Psoas muscle (tissue), 7 donors: ENCODE measurements at regions not wholly inside any gene's neighbourhood (a gene's known extent, or its start where the extent isn't known, plus 50 kb on each side); places are given as distances from the start of the nearest gene placed in this dataset.

Experiments
- ATAC-seq, 4 donors: fragments of 200-7000 bp; cut with Tn5 transposase; one replicate each; pipeline ENCODE4 v1.9.1; 2020; ENCODE audit warnings: moderate library complexity in 3 of 4, mild to moderate bottlenecking in 2 of 4
- DNase-seq, 2 donors: peaks; one replicate each; pipeline ENCODE4 v3.0.0-alpha.2; 2020
- H3K27ac ChIP-seq: fragments of 200-600 bp; one replicate; pipeline ENCODE4 v1.8.0; 2022
- H3K27me3 ChIP-seq, 3 donors: fragments of 200-600 bp in 1 of 3; one replicate each; pipeline versions ENCODE4 v1.6.1 to v1.8.0; 2013 to 2022; ENCODE audit warnings: low read length in 2 of 3, mild to moderate bottlenecking in 2 of 3, moderate library complexity in 1 of 3; ENCODE audit not compliant: insufficient read depth in 3 of 3
- H3K36me3 ChIP-seq, 2 donors: fragments of 200-600 bp in 1 of 2; one replicate each; pipeline versions ENCODE4 v1.6.1 to v1.8.0; 2013 to 2022; ENCODE audit warnings: low read depth in 1 of 2, mild to moderate bottlenecking in 1 of 2, moderate library complexity in 1 of 2; ENCODE audit not compliant: insufficient read depth in 1 of 2
- H3K4me1 ChIP-seq: fragments of 200-600 bp; one replicate; pipeline ENCODE4 v1.8.0; 2022
- H3K4me3 ChIP-seq: fragments of 200-600 bp; one replicate; pipeline ENCODE4 v1.8.0; 2022; ENCODE audit warnings: mild to moderate bottlenecking
- H3K9me3 ChIP-seq: fragments of 200-600 bp; one replicate; pipeline ENCODE4 v1.8.0; 2022
- WGBS, 3 donors: extraction: QIAGEN DNeasy Blood & Tissue Kit; methylation state at CpG; one replicate each; pipeline versions ENCODE4 v1.1.6 to v1.1.7; 2013; 5-methylcytosine and 5-hydroxymethylcytosine counted together
- intact Hi-C, 2 donors: fragments of 100-400 bp; cut with DNase I; formaldehyde crosslinking; loops; one replicate each; pipeline versions ENCODE4 v1.11.0 to v1.14.2; 2022
- TF ChIP-seq, protein P1 (sequence below): fragments of 200-600 bp; IDR thresholded peaks from one replicate; pipeline ENCODE4 v1.8.0; 2022; ENCODE audit warnings: antibody characterized with exemption
- donor health status: healthy with polysubstance abuse.
- donor health status: DM: no; HTN: no; CAD: no; lungs with moderate emphysema.
- donor health status: Bipolar disorder and iron deficiency.
- donor health status: healthy.
- donor health status: DM: yes; HTN: yes; CAD: no.
- donor health status: DM: no; HTN: no; CAD: no.
- donor health status: DM: yes; HTN: yes; CAD: no.

DNA sequence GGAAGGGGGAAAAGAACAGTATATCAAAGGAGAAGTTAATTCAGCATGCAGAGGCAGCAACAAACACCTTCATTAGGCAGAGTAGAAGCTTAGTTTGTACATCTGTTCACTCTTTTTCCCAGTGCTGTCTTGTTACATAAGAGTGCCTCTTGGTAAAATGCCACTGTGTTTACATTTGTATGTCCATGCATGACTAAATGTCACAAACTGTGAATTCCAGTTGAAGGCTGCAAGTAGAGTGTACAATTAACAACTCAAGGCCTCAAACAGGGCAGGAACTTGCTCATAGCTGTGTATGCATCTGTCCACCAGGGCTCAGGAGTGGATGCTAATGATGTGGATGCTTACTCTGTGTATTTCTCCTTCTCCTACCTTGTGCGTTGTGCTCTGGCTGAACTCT is 214.2 kb upstream of the TPM1 start:
- intact Hi-C loops: no loop called here
- WGBS, 3 donors: 85 to 96% (median 91%) methylated on average over 1 of the region's 1 CpG
- no peaks in the 10 kb centered on the region for H3K4me1 ChIP-seq
- H3K36me3 ChIP-seq: peaks cover 0 to 5% of the 10 kb centered on the region in 2 donors
- H3K27me3 ChIP-seq: no peaks in the 10 kb centered on the region
- no peaks in the 10 kb centered on the region for H3K9me3 ChIP-seq
- H3K4me3 ChIP-seq: no peak overlapping the region
- no peak for ATAC-seq
- H3K27ac ChIP-seq: no peak overlapping the region
- no peak for DNase-seq
- TF ChIP-seq, protein P1, sequence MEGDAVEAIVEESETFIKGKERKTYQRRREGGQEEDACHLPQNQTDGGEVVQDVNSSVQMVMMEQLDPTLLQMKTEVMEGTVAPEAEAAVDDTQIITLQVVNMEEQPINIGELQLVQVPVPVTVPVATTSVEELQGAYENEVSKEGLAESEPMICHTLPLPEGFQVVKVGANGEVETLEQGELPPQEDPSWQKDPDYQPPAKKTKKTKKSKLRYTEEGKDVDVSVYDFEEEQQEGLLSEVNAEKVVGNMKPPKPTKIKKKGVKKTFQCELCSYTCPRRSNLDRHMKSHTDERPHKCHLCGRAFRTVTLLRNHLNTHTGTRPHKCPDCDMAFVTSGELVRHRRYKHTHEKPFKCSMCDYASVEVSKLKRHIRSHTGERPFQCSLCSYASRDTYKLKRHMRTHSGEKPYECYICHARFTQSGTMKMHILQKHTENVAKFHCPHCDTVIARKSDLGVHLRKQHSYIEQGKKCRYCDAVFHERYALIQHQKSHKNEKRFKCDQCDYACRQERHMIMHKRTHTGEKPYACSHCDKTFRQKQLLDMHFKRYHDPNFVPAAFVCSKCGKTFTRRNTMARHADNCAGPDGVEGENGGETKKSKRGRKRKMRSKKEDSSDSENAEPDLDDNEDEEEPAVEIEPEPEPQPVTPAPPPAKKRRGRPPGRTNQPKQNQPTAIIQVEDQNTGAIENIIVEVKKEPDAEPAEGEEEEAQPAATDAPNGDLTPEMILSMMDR: no peak

DNA sequence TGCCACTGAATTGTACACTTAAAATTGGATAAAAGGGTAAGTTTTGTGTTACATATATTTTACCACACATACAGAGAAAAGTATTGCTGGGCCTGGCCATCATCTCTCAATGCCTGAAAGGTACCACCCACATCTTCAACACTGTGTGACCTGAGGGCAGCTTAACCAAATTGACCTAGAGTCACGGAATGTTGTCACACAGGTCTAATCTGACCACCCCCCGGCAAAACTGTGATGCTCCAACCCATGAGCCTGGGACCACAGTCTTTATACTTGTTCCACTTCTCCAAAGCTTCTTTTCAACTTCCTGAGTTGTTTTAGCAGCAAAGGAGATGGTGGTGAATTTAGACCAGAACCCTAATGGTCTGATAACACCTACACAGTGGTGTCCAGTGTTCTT is 210.3 kb upstream of the TPM1 start:
- intact Hi-C loops: no loop called here
- peaks cover 0 to 30% of the 10 kb centered on the region in 2 donors for H3K36me3 ChIP-seq

DNA sequence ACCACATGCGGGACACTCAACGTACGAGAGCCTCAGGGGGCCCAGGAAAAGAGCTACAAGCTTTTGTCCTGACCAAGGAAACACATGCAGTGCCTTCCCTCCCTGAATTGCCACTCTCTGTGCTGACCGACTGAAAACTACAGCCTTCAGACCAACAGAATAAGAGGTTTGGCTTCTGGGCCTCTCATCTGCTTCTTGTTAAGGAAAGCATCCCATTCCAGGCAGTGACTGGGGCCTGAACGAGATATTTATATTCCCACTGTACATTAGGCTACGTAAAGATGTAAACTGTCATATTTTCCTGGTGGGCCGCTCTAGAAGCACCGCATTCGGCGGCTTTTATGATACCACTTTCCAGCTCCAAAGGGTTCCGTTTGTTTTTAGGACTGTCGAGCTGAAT is 208.9 kb upstream of the TPM1 start:
- TF ChIP-seq, protein P1: no peak
- Histone ChIP-seq H3K36me3 (peaks cover 0 to 39% of the 10 kb centered on the region in 2 donors), H3K9me3 (no peaks in the 10 kb centered on the region), H3K27me3 (no peaks in the 10 kb centered on the region), H3K27ac (no peak overlapping the region), H3K4me1 (peaks cover 5% of the 10 kb centered on the region), H3K4me3 (no peak overlapping the region)
- ATAC-seq (no peak), DNase-seq (no peak)
- intact Hi-C loops: no loop called here
- WGBS, 3 donors: 88 to 90% (median 89%) methylated on average over 12 of the region's 12 CpGs

More for the DNA sequence above, 210.3 kb upstream of the TPM1 start:
- TF ChIP-seq, protein P1: no peak
- Histone ChIP-seq H3K4me3 (no peak overlapping the region), H3K4me1 (peaks cover 5% of the 10 kb centered on the region), H3K9me3 (no peaks in the 10 kb centered on the region), H3K27me3 (no peaks in the 10 kb centered on the region), H3K27ac (no peak overlapping the region)
- WGBS, 3 donors: 95 to 97% (median 96%) methylated on average over 2 of the region's 2 CpGs
- ATAC-seq (no peak), DNase-seq (no peak)

DNA sequence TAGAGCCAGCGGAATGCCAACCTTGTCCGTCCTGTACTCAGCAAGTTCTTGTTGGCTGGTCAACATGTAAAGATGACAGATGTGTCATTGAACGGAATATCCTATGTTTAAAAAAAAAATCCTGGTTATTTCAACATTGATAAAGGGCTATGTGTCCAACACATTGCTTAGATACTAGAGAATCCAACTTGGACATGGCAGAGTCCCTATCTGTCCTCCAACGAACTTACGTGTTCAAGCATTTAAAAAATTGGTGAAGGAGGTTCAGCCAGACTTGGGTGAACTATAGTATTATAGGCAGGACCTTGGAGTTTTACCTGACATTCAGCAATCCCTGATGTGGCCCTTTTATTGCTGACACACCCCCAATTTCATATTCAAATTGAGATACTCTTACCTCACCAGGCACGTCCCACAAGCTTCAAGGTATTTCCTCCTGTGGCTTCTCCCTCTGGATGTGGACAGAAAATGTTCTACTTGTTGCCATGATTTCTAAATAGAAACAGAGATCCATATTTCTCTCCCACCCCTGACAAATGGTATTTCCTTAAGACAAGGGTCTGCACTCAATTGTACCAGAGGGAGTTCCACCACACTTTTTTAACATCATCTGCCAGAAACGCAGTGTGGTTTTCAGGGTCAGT is 207.7 kb upstream of the TPM1 start:
- H3K36me3 ChIP-seq: peaks cover 0 to 50% of the 10 kb centered on the region in 2 donors
- H3K27ac ChIP-seq: peak overlapping the region; percentile 51
- TF ChIP-seq, protein P1: no peak
- intact Hi-C loops: no loop called here
- no peaks in the 10 kb centered on the region for H3K27me3 ChIP-seq
- 82 to 91% (median 91%) methylated on average over 7 of the region's 7 CpGs for WGBS, 3 donors
- ATAC-seq (peak in 3 of 4 donors; percentile 32 to 42 (median 37)), DNase-seq (no peak)
- H3K4me1 ChIP-seq: peaks cover 5% of the 10 kb centered on the region
- H3K9me3 ChIP-seq: no peaks in the 10 kb centered on the region
- no peak overlapping the region for H3K4me3 ChIP-seq

DNA sequence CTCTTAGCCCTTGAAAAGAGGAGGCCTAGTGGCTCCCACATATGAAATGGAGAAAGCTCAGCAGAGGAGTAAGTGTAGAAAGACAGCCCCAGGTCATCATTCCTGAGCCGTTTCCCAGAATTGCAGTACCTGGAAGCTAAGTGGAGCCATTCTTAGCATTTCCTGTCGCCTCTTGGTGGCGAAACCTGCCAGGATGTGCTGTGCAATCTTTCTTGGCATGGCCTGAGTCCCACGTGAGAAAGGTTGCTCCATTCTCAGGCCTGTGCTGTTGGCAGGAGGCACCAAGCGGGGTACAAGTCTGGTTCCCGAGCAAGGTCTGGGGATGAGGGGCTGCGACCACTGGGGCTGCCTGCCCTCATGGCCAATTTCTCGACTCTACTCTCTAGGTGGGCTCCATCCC is 207.2 kb upstream of the TPM1 start:
- Histone ChIP-seq H3K36me3 (peaks cover 0 to 56% of the 10 kb centered on the region in 2 donors), H3K27ac (peak overlapping the region; percentile 51), H3K4me1 (peaks cover 5% of the 10 kb centered on the region), H3K9me3 (no peaks in the 10 kb centered on the region), H3K27me3 (no peaks in the 10 kb centered on the region), H3K4me3 (no peak overlapping the region)
- intact Hi-C loops: no loop called here
- peak; percentile 47 to 68 for DNase-seq
- peak; percentile 85 to 94 (median 91) for ATAC-seq
- TF ChIP-seq, protein P1: no peak
- WGBS, 3 donors: 60 to 62% (median 60%) methylated on average over 8 of the region's 8 CpGs
